AG09309 (cell line): ENCODE measurements at regions not wholly inside any gene's neighbourhood (a gene's known extent, or its start where the extent isn't known, plus 50 kb on each side); places are given as distances from the start of the nearest gene placed in this dataset.

Experiments used
- DNase-seq: peaks from one replicate; pipeline ENCODE4 v3.0.0-alpha.2; 2010; ENCODE audit warnings: low read depth
- H3K4me3 ChIP-seq: 2 replicates; pipeline ENCODE4 v1.5.1; 2011; ENCODE audit warnings: mild to moderate bottlenecking, low read depth, low read length, moderate library complexity; ENCODE audit not compliant: control insufficient read depth
- TF ChIP-seq, protein P1 (sequence below): IDR thresholded peaks from 2 replicates; pipeline ENCODE4 v1.5.1; 2011; ENCODE audit warnings: mild to moderate bottlenecking, low read depth, low read length, inconsistent platforms; ENCODE audit not compliant: insufficient read depth, control insufficient read depth; ENCODE audit errors: missing control alignments

- TF ChIP-seq, protein P1, sequence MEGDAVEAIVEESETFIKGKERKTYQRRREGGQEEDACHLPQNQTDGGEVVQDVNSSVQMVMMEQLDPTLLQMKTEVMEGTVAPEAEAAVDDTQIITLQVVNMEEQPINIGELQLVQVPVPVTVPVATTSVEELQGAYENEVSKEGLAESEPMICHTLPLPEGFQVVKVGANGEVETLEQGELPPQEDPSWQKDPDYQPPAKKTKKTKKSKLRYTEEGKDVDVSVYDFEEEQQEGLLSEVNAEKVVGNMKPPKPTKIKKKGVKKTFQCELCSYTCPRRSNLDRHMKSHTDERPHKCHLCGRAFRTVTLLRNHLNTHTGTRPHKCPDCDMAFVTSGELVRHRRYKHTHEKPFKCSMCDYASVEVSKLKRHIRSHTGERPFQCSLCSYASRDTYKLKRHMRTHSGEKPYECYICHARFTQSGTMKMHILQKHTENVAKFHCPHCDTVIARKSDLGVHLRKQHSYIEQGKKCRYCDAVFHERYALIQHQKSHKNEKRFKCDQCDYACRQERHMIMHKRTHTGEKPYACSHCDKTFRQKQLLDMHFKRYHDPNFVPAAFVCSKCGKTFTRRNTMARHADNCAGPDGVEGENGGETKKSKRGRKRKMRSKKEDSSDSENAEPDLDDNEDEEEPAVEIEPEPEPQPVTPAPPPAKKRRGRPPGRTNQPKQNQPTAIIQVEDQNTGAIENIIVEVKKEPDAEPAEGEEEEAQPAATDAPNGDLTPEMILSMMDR = no peak
- no peak for DNase-seq
- H3K4me3 ChIP-seq = no peak overlapping the region
These were observed 423.6 kb downstream of the HLX start for GRCh38 chr1:221302810-221303209.

DNA sequence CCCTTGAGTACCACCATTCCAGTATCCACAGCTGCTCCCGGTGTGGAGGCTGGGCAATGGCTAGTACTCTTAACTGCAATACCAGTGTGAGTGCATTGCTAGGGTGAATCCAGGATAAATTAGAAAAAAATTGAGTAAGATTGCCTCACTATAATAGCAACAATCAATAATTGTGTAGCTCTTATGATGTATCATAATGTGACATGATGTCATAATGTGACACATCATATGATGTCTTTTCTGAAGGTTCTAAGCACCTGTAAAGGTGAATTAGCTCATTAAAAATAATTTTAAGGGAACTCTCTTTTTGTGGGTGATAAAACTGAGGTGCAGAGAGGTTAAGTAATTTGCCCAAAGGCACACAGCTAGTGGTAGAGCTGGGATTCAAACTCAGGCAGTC, 424.4 kb downstream of the HLX start:
- no peak overlapping the region for H3K4me3 ChIP-seq
- no peak for DNase-seq
- TF ChIP-seq, protein P1 = no peak

DNA sequence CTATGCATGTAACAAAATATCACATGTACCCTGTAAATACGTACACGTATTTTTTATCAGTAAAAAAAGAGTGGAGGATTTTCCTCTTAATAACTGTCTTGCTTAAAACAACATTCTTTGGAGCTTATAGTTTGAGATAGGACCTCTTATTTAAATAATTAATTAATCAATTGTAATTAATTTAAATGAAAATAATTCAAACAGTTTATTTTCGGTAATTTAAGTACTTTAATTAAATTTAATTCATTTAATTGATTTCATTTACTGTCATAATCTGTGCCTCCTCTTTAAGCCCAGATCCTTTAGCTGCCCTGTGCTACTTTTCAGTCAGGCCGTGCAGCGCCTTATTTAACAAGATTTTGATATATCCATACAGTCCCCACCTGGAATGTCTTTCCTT, 427.0 kb downstream of the HLX start:
- no peak for DNase-seq
- H3K4me3 ChIP-seq = no peak overlapping the region
- TF ChIP-seq, protein P1 = no peak

GRCh38 chr1:221308534-221309511, 429.6 kb downstream of the HLX start:
- H3K4me3 ChIP-seq = no peak overlapping the region
- TF ChIP-seq, protein P1 = no peak
- no peak for DNase-seq

GRCh38 chr1:221309723-221310122, 430.5 kb downstream of the HLX start:
- TF ChIP-seq, protein P1 = no peak
- H3K4me3 ChIP-seq = no peak overlapping the region
- DNase-seq = no peak

DNA sequence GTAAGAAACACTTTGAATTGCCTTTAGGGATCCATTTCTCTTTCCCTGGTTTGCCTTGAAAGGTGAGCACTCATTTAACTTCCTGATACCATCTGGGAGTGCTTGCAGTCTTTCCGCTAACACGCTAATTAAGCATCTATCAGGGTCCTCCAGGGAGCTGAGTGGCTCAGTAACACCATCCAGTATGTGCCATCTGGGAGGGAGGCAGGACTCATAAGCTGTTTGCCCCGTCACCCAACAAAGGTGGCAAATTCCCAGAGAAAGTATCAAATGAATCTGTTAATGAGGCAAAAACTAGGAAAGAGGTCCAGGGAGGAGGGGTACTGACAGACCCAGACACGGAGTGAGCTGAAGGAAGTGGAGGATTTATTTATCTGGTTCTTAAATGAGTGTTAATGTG, 430.9 kb downstream of the HLX start:
- TF ChIP-seq, protein P1 = no peak
- H3K4me3 ChIP-seq = no peak overlapping the region
- no peak for DNase-seq
